GM12875 (cell line): ENCODE measurements at regions not wholly inside any gene's neighbourhood (a gene's known extent, or its start where the extent isn't known, plus 50 kb on each side); places are given as distances from the start of the nearest gene placed in this dataset.
A peak's percentile ranks its signal among the peaks of the same experiment; 100 is the strongest.

Experiments used
- H3K4me3 ChIP-seq: one replicate; pipeline ENCODE4 v1.5.1; 2011; ENCODE audit warnings: low read depth, low read length, control low read depth
- CTCF ChIP-seq: IDR thresholded peaks from 2 replicates; pipeline ENCODE4 v1.5.1; 2011; ENCODE audit warnings: low read depth, mild to moderate bottlenecking, control low read depth, inconsistent platforms, low read length, moderate library complexity, borderline replicate concordance; ENCODE audit not compliant: insufficient read depth

- no peak for TF ChIP-seq CTCF
- no peak overlapping the region for H3K4me3 ChIP-seq
These were observed 112.4 kb downstream of the FBXO4 start for GRCh38 chr5:42037379-42037932.

- TF ChIP-seq CTCF: no peak
- no peak overlapping the region for H3K4me3 ChIP-seq
These were observed 118.3 kb downstream of the FBXO4 start for GRCh38 chr5:42043400-42043799.

- peak; percentile 81 for TF ChIP-seq CTCF
- H3K4me3 ChIP-seq: no peak overlapping the region
These were observed 132.2 kb downstream of the FBXO4 start for GRCh38 chr5:42057254-42057690.

- no peak for TF ChIP-seq CTCF
- H3K4me3 ChIP-seq: no peak overlapping the region
These were observed 134.2 kb downstream of the FBXO4 start for GRCh38 chr5:42059291-42059690.

- TF ChIP-seq CTCF: no peak
- H3K4me3 ChIP-seq: no peak overlapping the region
These were observed 134.8 kb downstream of the FBXO4 start for GRCh38 chr5:42059778-42060464.

GRCh38 chr5:42061121-42061520, 136.0 kb downstream of the FBXO4 start:
- no peak overlapping the region for H3K4me3 ChIP-seq
- no peak for TF ChIP-seq CTCF

GRCh38 chr5:42064821-42065220, 139.7 kb downstream of the FBXO4 start:
- TF ChIP-seq CTCF: no peak
- no peak overlapping the region for H3K4me3 ChIP-seq
